IMR-90 (cell line): ENCODE measurements at regions not wholly inside any gene's neighbourhood (a gene's known extent, or its start where the extent isn't known, plus 50 kb on each side); places are given as distances from the start of the nearest gene placed in this dataset.

Source experiments
- ATAC-seq: fragments of 200-7000 bp; cut with Tn5 transposase; 2 replicates; pipeline ENCODE4 v1.9.1; 2020; ENCODE audit warnings: low read depth, mild to moderate bottlenecking, moderate library complexity
- BruUV-seq: library from RNA; stranded (reverse); fragments of 400-500 nt; replicated peaks from 2 replicates; lab custom pipeline; 2021; lab: Mats Ljungman, UMichigan
- CTCF ChIA-PET: fragments of 300-600 bp; formaldehyde crosslinking; extraction: SDS; loops from one replicate; lab custom pipeline; 2021; ENCODE audit warnings: antibody characterized with exemption; lab: Yijun Ruan, JAX
- POLR2A ChIA-PET: fragments of 300-600 bp; sonication (Branson Sonifier 250); formaldehyde crosslinking; loops from one replicate; lab custom pipeline; 2022; ENCODE audit warnings: antibody characterized with exemption; ENCODE audit not compliant: unreplicated experiment; lab: Charles Lee
- DNase-seq: peaks from one replicate; pipeline ENCODE4 v3.0.0; 2013
- H2AFZ ChIP-seq: replicated peaks from 2 replicates; pipeline ENCODE3; 2013; ENCODE audit warnings: low read length, mild to moderate bottlenecking; ENCODE audit not compliant: poor library complexity
- H2AK5ac ChIP-seq: 2 replicates; pipeline ENCODE4 v1.6.1; 2013; ENCODE audit warnings: low read depth, low read length, inconsistent platforms
- H2AK9ac ChIP-seq: replicated peaks from 2 replicates; pipeline ENCODE3; 2013; ENCODE audit warnings: mild to moderate bottlenecking, low read depth, low read length, moderate library complexity; ENCODE audit not compliant: poor library complexity
- H2BK120ac ChIP-seq: 2 replicates; pipeline ENCODE4 v1.6.1; 2013; ENCODE audit warnings: low read depth, low read length, inconsistent platforms
- H2BK15ac ChIP-seq: 3 replicates; pipeline ENCODE4 v1.6.1; 2013; ENCODE audit warnings: low read depth, low read length, inconsistent platforms
- H2BK20ac ChIP-seq: 2 replicates; pipeline ENCODE4 v1.6.1; 2013; ENCODE audit warnings: low read depth, mild to moderate bottlenecking, inconsistent platforms, low read length, moderate library complexity
- H2BK5ac ChIP-seq: 2 replicates; pipeline ENCODE4 v1.6.1; 2013; ENCODE audit warnings: mild to moderate bottlenecking, low read depth, low read length, inconsistent platforms; ENCODE audit not compliant: poor library complexity, severe bottlenecking
- H3K14ac ChIP-seq: replicated peaks from 2 replicates; pipeline ENCODE4 v1.6.1; 2013; ENCODE audit warnings: low read depth, low read length, inconsistent platforms
- H3K18ac ChIP-seq: 2 replicates; pipeline ENCODE4 v1.6.1; 2013; ENCODE audit warnings: low read depth, low read length, control low read depth
- H3K23ac ChIP-seq: 2 replicates; pipeline ENCODE4 v1.6.1; 2013; ENCODE audit warnings: low read depth, low read length, inconsistent platforms
- H3K27ac ChIP-seq: 2 replicates; pipeline ENCODE4 v1.5.1; 2013; ENCODE audit warnings: mild to moderate bottlenecking, control low read depth, low read length; ENCODE audit not compliant: insufficient read depth
- H3K27me3 ChIP-seq: 2 replicates; pipeline ENCODE4 v1.6.1; 2013; ENCODE audit warnings: low read length; ENCODE audit not compliant: control insufficient read depth, insufficient read depth
- H3K36me3 ChIP-seq: 2 replicates; pipeline ENCODE4 v1.6.1; 2013; ENCODE audit warnings: low read length, mixed read lengths; ENCODE audit not compliant: control insufficient read depth, insufficient read depth
- H3K4ac ChIP-seq: 2 replicates; pipeline ENCODE4 v1.6.1; 2013; ENCODE audit warnings: low read depth, low read length, inconsistent platforms
- H3K4me1 ChIP-seq: 2 replicates; pipeline ENCODE4 v1.6.1; 2013; ENCODE audit warnings: low read length, mixed read lengths; ENCODE audit not compliant: control insufficient read depth, insufficient read depth
- H3K4me2 ChIP-seq: 2 replicates; pipeline ENCODE4 v1.6.1; 2013; ENCODE audit warnings: low read depth, mild to moderate bottlenecking, control low read depth, low read length, moderate library complexity
- H3K4me3 ChIP-seq: 2 replicates; pipeline ENCODE4 v1.5.1; 2013; ENCODE audit warnings: low read depth, mild to moderate bottlenecking, control low read depth, low read length, moderate library complexity; ENCODE audit not compliant: insufficient read depth
- H3K56ac ChIP-seq: 2 replicates; pipeline ENCODE4 v1.6.1; 2013; ENCODE audit warnings: low read length, inconsistent platforms; ENCODE audit not compliant: insufficient read depth; ENCODE audit errors: extremely low read depth
- H3K79me1 ChIP-seq, 2 experiments: 2 replicates each; pipeline ENCODE4 v1.6.1; 2013; ENCODE audit warnings: low read length in 2 of 2, inconsistent platforms in 1 of 2, low read depth in 1 of 2
- H3K9ac ChIP-seq: 2 replicates; pipeline ENCODE4 v1.6.1; 2013; ENCODE audit warnings: low read depth, low read length, control low read depth
- H3K9me1 ChIP-seq: 2 replicates; pipeline ENCODE4 v1.6.1; 2013; ENCODE audit warnings: low read length, inconsistent platforms; ENCODE audit not compliant: insufficient read depth
- H3K9me3 ChIP-seq: 2 replicates; pipeline ENCODE4 v1.6.1; 2013; ENCODE audit warnings: low read length; ENCODE audit not compliant: control insufficient read depth, insufficient read depth
- H4K20me1 ChIP-seq: 2 replicates; pipeline ENCODE4 v1.6.1; 2013; ENCODE audit warnings: low read length, inconsistent platforms; ENCODE audit not compliant: insufficient read depth
- H4K5ac ChIP-seq: 2 replicates; pipeline ENCODE4 v1.6.1; 2013; ENCODE audit warnings: mild to moderate bottlenecking, low read depth, low read length, control low read depth
- H4K8ac ChIP-seq, 2 experiments: 2 replicates each; pipeline ENCODE4 v1.6.1; 2013; ENCODE audit warnings: low read depth in 2 of 2, low read length in 2 of 2, control low read depth in 1 of 2, inconsistent platforms in 1 of 2
- H4K91ac ChIP-seq: 2 replicates; pipeline ENCODE4 v1.6.1; 2013; ENCODE audit warnings: low read depth, low read length, inconsistent platforms; ENCODE audit not compliant: insufficient read depth
- CHD1 ChIP-seq: IDR thresholded peaks from 2 replicates; pipeline ENCODE4 v1.6.1; 2012; ENCODE audit warnings: low read depth, low read length, improper control_type of control experiment
- FOS ChIP-seq: fragments of 150-350 bp; IDR thresholded peaks from 2 replicates; pipeline ENCODE4 v1.6.1; 2016; ENCODE audit warnings: low read depth, low read length
- MAFK ChIP-seq: IDR thresholded peaks from 2 replicates; pipeline ENCODE4 v1.6.1; 2012; ENCODE audit warnings: low read depth, low read length, improper control_type of control experiment
- MAZ ChIP-seq: IDR thresholded peaks from 2 replicates; pipeline ENCODE4 v1.6.1; 2012; ENCODE audit warnings: low read depth, mild to moderate bottlenecking, low read length, improper control_type of control experiment, moderate library complexity, borderline replicate concordance
- MXI1 ChIP-seq: IDR thresholded peaks from 2 replicates; pipeline ENCODE4 v1.6.1; 2012; ENCODE audit warnings: low read depth, mild to moderate bottlenecking, low read length, moderate library complexity, borderline replicate concordance
- NFE2L2 ChIP-seq: fragments of 150-350 bp; IDR thresholded peaks from 2 replicates; pipeline ENCODE4 v1.6.1; 2016; ENCODE audit warnings: low read depth, mild to moderate bottlenecking, low read length
- POLR2A ChIP-seq: IDR thresholded peaks from 2 replicates; pipeline ENCODE4 v1.6.1; 2012; ENCODE audit warnings: mild to moderate bottlenecking, low read depth, low read length
- RAD21 ChIP-seq: IDR thresholded peaks from 2 replicates; pipeline ENCODE4 v1.6.1; 2012; ENCODE audit warnings: low read length, improper control_type of control experiment
- RCOR1 ChIP-seq: IDR thresholded peaks from 2 replicates; pipeline ENCODE4 v1.6.1; 2012; ENCODE audit warnings: mild to moderate bottlenecking, low read length, improper control_type of control experiment; ENCODE audit not compliant: insufficient replicate concordance
- RFX5 ChIP-seq: IDR thresholded peaks from 2 replicates; pipeline ENCODE4 v1.8.0; 2012; ENCODE audit warnings: low read depth, mild to moderate bottlenecking, low read length, moderate library complexity
- SMC3 ChIP-seq: fragments of 150-350 bp; IDR thresholded peaks from 2 replicates; pipeline ENCODE4 v1.6.1; 2016; ENCODE audit warnings: low read depth, mild to moderate bottlenecking, antibody characterized with exemption, low read length, moderate library complexity
- WGBS, 2 experiments: methylation state at CpG; one replicate each; pipeline versions ENCODE4 v1.1.5 to v1.1.7; 2013; ENCODE audit warnings: missing lambda C conversion rate in 2 of 2; ENCODE audit not compliant: insufficient read length in 1 of 2; ENCODE audit errors: extremely low coverage in 2 of 2; 5-methylcytosine and 5-hydroxymethylcytosine counted together
- dilution Hi-C: fragments of 300-500 bp; cut with HindIII; formaldehyde crosslinking; loops from one replicate; pipeline ENCODE4 v1.14.3; 2018; ENCODE audit warnings: low sequenced_read_pairs; ENCODE audit not compliant: unreplicated experiment
- in situ Hi-C: fragments of 300-500 bp; cut with MboI; formaldehyde crosslinking; loops from 3 replicates; pipeline ENCODE4 v1.14.3; 2019; ENCODE audit warnings: low sequenced_read_pairs, inconsistent platforms, mixed read lengths
- intact Hi-C: fragments of 100-400 bp; cut with micrococcal nuclease; formaldehyde crosslinking; loops from 2 replicates; pipeline ENCODE4 v1.10.0; 2022
- TF ChIP-seq, protein P1 (sequence below): conservative IDR thresholded peaks from 2 replicates; pipeline ENCODE4 v1.5.1; 2012; ENCODE audit warnings: mild to moderate bottlenecking, low read depth, low read length, improper control_type of control experiment
- TF ChIP-seq, protein P2 (sequence below): fragments of 150-350 bp; IDR thresholded peaks from 2 replicates; pipeline ENCODE4 v1.6.1; 2016; ENCODE audit warnings: low read depth, mild to moderate bottlenecking, low read length, moderate library complexity, borderline replicate concordance
- TF ChIP-seq, protein P3 (sequence below): fragments of 150-350 bp; IDR thresholded peaks from 2 replicates; pipeline ENCODE4 v1.6.1; 2017; ENCODE audit warnings: mild to moderate bottlenecking, antibody characterized with exemption, low read length, low read depth

DNA sequence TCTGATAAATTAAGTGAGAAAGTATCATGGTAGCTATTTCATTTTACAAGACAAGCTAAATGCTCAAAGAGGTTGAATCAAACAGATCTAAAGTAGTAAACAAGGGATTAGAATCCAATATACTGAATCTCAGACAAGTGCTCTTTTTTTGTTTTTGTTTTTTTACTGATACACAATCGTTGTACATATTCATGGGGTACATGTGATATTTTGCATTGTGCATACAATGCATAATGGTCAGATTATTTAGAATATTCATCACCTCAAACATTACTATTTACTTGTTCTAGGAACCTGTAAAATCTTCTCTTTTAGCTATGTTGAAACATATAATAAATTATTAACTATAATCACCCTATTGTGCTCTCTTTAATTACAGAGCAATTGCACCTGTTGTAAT lies 57.0 kb upstream of the HCRTR2 start:
- H2AK9ac ChIP-seq, result no peak overlapping the region
- POLR2A ChIA-PET, result no interaction called here
- H3K27ac ChIP-seq, result no peak overlapping the region
- DNase-seq (no peak), ATAC-seq (no peak)
- no peak overlapping the region for H2BK5ac ChIP-seq
- CTCF ChIA-PET, result interaction anchor here (0.6 kb wide), 1 partner anchor 14 kb away, joined by 3 read pairs; no protein-coding TSS in a partner anchor
- no peak overlapping the region for H3K4me2 ChIP-seq
- no TSS peak for BruUV-seq
- H3K9me1 ChIP-seq, result no peaks in the 10 kb centered on the region
- no peak overlapping the region for H3K56ac ChIP-seq
- intact Hi-C loops (no loop called here), in situ Hi-C loops (no loop called here), dilution Hi-C loops (no loop called here)
- no peak overlapping the region for H2BK15ac ChIP-seq
- no peak overlapping the region for H3K4me3 ChIP-seq
- H3K4me1 ChIP-seq, result no peaks in the 10 kb centered on the region
- no peak overlapping the region for H3K4ac ChIP-seq
- no peaks in the 10 kb centered on the region for H4K20me1 ChIP-seq
- H4K8ac ChIP-seq, result no peak overlapping the region
- no peak overlapping the region for H3K14ac ChIP-seq
- no peak overlapping the region for H2BK120ac ChIP-seq
- H3K9me3 ChIP-seq, result no peaks in the 10 kb centered on the region
- no CpG with 5 or more reads among the region's 1 CpG for WGBS, 2 experiments
- no peaks in the 10 kb centered on the region for H3K36me3 ChIP-seq
- H4K91ac ChIP-seq, result no peak overlapping the region
- H2BK20ac ChIP-seq, result no peak overlapping the region
- H4K5ac ChIP-seq, result no peak overlapping the region
- H3K23ac ChIP-seq, result no peak overlapping the region
- no peaks in the 10 kb centered on the region for H3K79me1 ChIP-seq
- no peaks in the 10 kb centered on the region for H3K27me3 ChIP-seq
- TF ChIP-seq MAZ (no peak), MAFK (no peak), SMC3 (no peak), RFX5 (no peak), CHD1 (no peak), FOS (no peak), POLR2A (no peak), RAD21 (no peak), RCOR1 (no peak), MXI1 (no peak), NFE2L2 (no peak)
- TF ChIP-seq, protein P1, sequence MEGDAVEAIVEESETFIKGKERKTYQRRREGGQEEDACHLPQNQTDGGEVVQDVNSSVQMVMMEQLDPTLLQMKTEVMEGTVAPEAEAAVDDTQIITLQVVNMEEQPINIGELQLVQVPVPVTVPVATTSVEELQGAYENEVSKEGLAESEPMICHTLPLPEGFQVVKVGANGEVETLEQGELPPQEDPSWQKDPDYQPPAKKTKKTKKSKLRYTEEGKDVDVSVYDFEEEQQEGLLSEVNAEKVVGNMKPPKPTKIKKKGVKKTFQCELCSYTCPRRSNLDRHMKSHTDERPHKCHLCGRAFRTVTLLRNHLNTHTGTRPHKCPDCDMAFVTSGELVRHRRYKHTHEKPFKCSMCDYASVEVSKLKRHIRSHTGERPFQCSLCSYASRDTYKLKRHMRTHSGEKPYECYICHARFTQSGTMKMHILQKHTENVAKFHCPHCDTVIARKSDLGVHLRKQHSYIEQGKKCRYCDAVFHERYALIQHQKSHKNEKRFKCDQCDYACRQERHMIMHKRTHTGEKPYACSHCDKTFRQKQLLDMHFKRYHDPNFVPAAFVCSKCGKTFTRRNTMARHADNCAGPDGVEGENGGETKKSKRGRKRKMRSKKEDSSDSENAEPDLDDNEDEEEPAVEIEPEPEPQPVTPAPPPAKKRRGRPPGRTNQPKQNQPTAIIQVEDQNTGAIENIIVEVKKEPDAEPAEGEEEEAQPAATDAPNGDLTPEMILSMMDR, result no peak
- TF ChIP-seq, protein P2, sequence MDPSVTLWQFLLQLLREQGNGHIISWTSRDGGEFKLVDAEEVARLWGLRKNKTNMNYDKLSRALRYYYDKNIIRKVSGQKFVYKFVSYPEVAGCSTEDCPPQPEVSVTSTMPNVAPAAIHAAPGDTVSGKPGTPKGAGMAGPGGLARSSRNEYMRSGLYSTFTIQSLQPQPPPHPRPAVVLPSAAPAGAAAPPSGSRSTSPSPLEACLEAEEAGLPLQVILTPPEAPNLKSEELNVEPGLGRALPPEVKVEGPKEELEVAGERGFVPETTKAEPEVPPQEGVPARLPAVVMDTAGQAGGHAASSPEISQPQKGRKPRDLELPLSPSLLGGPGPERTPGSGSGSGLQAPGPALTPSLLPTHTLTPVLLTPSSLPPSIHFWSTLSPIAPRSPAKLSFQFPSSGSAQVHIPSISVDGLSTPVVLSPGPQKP, result no peak
- TF ChIP-seq, protein P3, sequence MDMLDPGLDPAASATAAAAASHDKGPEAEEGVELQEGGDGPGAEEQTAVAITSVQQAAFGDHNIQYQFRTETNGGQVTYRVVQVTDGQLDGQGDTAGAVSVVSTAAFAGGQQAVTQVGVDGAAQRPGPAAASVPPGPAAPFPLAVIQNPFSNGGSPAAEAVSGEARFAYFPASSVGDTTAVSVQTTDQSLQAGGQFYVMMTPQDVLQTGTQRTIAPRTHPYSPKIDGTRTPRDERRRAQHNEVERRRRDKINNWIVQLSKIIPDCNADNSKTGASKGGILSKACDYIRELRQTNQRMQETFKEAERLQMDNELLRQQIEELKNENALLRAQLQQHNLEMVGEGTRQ, result no peak
- H2AK5ac ChIP-seq, result no peak overlapping the region
- no peak overlapping the region for H3K9ac ChIP-seq
- H2AFZ ChIP-seq, result no peak overlapping the region
- H3K18ac ChIP-seq, result no peak overlapping the region
